T-helper 17 cell (primary cell): ENCODE measurements at regions not wholly inside any gene's neighbourhood (a gene's known extent, or its start where the extent isn't known, plus 50 kb on each side); places are given as distances from the start of the nearest gene placed in this dataset.

Experiments
- ATAC-seq: fragments of 150-1000 bp; cut with Tn5 transposase; 2 replicates; pipeline ENCODE4 v1.10.0; 2021; ENCODE audit warnings: mild to moderate bottlenecking, moderate library complexity
- DNase-seq, 3 donors: peaks; one replicate each; pipeline versions ENCODE4 v3.0.0 to v3.0.0-alpha.2; 2020 to 2021
- H3K9me3 ChIP-seq: one replicate; pipeline ENCODE4 v1.7.0; 2013; ENCODE audit warnings: low read length, mild to moderate bottlenecking; ENCODE audit not compliant: control insufficient read depth, poor library complexity, severe bottlenecking
- H3K27ac Mint-ChIP-seq: one replicate; pipeline ENCODE4 v1.8.0; 2022; ENCODE audit warnings: mild to moderate bottlenecking, moderate library complexity, mixed read lengths
- H3K27me3 Mint-ChIP-seq: one replicate; pipeline ENCODE4 v1.8.0; 2022; ENCODE audit warnings: mixed read lengths
- H3K36me3 Mint-ChIP-seq: one replicate; pipeline ENCODE4 v1.8.0; 2022; ENCODE audit warnings: low read depth, mixed read lengths
- H3K4me1 Mint-ChIP-seq: one replicate; pipeline ENCODE4 v1.8.0; 2022; ENCODE audit warnings: mild to moderate bottlenecking, mixed read lengths
- H3K4me3 Mint-ChIP-seq: one replicate; pipeline ENCODE4 v1.8.0; 2022; ENCODE audit warnings: mild to moderate bottlenecking, moderate library complexity, mixed read lengths

DNA sequence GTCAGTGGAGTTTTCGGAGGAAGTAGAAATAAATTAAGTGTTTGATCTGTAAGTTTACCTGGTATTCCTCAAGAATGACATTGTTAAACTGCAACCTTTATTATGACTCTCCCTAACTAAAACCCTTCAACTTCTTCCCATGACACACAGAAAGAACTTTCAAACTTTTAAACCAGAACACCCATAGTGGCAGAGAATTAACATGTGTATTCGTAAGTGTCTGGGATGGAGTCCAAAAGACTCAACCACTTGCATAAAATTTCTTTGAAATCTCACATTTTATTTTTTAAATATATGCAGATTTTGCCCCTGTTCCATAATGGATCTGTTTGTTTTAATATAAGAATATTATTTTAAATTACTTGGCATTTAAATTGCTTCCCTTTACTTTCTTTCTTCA is 54.6 kb upstream of the PLXNA4 start:
- Mint-ChIP-seq H3K36me3 (no peaks in the 10 kb centered on the region), H3K4me3 (no peak overlapping the region), H3K4me1 (no peaks in the 10 kb centered on the region), H3K27ac (no peak overlapping the region), H3K27me3 (peaks cover 5% of the 10 kb centered on the region)
- ATAC-seq (no peak), DNase-seq (no peak)
- H3K9me3 ChIP-seq: no peaks in the 10 kb centered on the region
